OCI-LY1 (cell line): ENCODE measurements at regions not wholly inside any gene's neighbourhood (a gene's known extent, or its start where the extent isn't known, plus 50 kb on each side); places are given as distances from the start of the nearest gene placed in this dataset.

Source experiments
- EZH2 ChIP-seq: fragments of 200-600 bp; sonication (generic), shearing (Covaris generic); IDR thresholded peaks from 2 replicates; pipeline ENCODE4 v1.8.0; 2017; ENCODE audit warnings: borderline replicate concordance, mixed run types, mild to moderate bottlenecking, antibody characterized with exemption, low read length, moderate library complexity, mixed read lengths
- TF ChIP-seq, protein P1 (sequence below): fragments of 200-600 bp; sonication (generic), shearing (Covaris generic); IDR thresholded peaks from 2 replicates; pipeline ENCODE4 v1.5.1; 2017; ENCODE audit warnings: mild to moderate bottlenecking, antibody characterized with exemption, low read length, moderate library complexity, mixed read lengths

DNA sequence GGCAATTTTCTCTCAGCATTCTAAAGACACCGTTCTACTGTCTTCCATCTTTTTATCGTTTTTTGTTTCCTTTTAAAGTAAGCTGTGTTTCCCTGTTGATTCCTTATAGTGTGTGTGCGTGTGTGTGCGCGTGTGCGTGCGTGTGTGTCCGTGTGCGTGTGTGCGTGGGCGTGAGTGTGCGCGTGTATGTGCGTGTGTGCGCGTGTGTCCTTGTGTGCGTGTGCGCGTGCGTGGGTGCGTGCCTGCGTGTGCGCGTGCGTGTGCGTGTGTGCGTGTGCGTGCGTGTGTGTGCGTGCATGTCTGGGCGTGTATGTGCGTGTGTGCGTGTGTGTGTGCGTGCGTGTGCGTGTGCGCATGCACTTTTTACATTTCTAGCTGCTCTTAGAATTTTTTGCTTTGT lies 1033.7 kb downstream of the BRD1 start:
- TF ChIP-seq, protein P1, sequence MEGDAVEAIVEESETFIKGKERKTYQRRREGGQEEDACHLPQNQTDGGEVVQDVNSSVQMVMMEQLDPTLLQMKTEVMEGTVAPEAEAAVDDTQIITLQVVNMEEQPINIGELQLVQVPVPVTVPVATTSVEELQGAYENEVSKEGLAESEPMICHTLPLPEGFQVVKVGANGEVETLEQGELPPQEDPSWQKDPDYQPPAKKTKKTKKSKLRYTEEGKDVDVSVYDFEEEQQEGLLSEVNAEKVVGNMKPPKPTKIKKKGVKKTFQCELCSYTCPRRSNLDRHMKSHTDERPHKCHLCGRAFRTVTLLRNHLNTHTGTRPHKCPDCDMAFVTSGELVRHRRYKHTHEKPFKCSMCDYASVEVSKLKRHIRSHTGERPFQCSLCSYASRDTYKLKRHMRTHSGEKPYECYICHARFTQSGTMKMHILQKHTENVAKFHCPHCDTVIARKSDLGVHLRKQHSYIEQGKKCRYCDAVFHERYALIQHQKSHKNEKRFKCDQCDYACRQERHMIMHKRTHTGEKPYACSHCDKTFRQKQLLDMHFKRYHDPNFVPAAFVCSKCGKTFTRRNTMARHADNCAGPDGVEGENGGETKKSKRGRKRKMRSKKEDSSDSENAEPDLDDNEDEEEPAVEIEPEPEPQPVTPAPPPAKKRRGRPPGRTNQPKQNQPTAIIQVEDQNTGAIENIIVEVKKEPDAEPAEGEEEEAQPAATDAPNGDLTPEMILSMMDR, result no peak
- no peak for TF ChIP-seq EZH2
